ENCODE measurements at regions not wholly inside any gene's neighbourhood (a gene's known extent, or its start where the extent isn't known, plus 50 kb on each side); places are given as distances from the start of the nearest gene placed in this dataset.

DNA sequence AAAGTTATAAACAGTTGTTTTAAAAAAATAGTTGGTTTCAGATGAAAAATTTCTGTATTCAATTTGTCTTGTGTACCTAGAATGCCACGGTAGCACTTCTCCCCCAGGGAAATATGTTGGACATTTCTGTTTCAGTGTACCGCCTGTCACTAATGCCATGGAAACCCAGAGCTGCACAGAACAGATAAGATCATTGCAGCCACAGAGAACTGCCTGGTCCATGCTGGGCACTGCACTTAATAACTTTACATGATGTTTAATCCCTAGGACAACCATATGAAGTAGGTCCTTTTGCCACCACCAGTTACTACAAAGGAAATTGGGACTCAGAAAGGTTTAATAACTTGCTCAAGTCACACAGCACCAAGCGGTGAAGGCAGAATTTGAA, 253.4 kb upstream of the SRRM4 start:
- POLR2A ChIA-PET (ENCODE audit: partially characterized antibody): no interaction called here
- no peak overlapping the region for H2BK15ac ChIP-seq (ENCODE audit: low read length)
- no peak overlapping the region for H4K91ac ChIP-seq (replicated peaks; ENCODE audit: insufficient read length, low read length)
- no peak for FAIRE-seq
- no peaks in the 10 kb centered on the region for H3K23me2 ChIP-seq (ENCODE audit: low read depth, low read length)
- H3K27me3 ChIP-seq (replicated peaks in 1 of 4; ENCODE audit: control insufficient read depth in 3 of 4, extremely low read depth in 1 of 4, insufficient read depth in 3 of 4, low read length in 3 of 4): no peaks in the 10 kb centered on the region
- H4K8ac ChIP-seq (ENCODE audit: extremely low read depth, insufficient read depth, low read length): no peak overlapping the region
- H3K23ac ChIP-seq (ENCODE audit: insufficient read length): no peak overlapping the region
- 86% methylated on average over 3 of the region's 3 CpGs; no CpG with 5 or more reads in 1 of the 2 experiments for whole genome bisulfite sequencing, 2 experiments (ENCODE audit: extremely low coverage in 1 of 2, insufficient coverage in 1 of 2, insufficient read length in 1 of 2, insufficient replicate concordance in 2 of 2, low coverage in 1 of 2, low lambda C conversion rate in 2 of 2, missing lambda C conversion rate in 1 of 2)
- no peak overlapping the region for H2BK120ac ChIP-seq (replicated peaks; ENCODE audit: low read depth, low read length)
- H3K4me1 ChIP-seq (replicated peaks in 1 of 4; ENCODE audit: control insufficient read depth in 3 of 4, insufficient read depth in 4 of 4, low read length in 3 of 4): no peaks in the 10 kb centered on the region
- CTCF ChIA-PET (ENCODE audit: partially characterized antibody): interaction anchor here (1.3 to 1.8 kb wide), 3 partner anchors 11 to 112 kb away, joined by 3 to 5 read pairs (median 4); no protein-coding TSS in a partner anchor
- H2AFZ ChIP-seq (ENCODE audit: low read length): no peak overlapping the region
- H3K79me2 ChIP-seq (ENCODE audit: control insufficient read depth in 1 of 2, insufficient read depth in 2 of 2, low read length in 2 of 2): no peaks in the 10 kb centered on the region
- no peak overlapping the region for H3K9ac ChIP-seq (replicated peaks in 1 of 4; ENCODE audit: extremely low read depth in 1 of 4, low read depth in 3 of 4, low read length in 3 of 4)
- no peak overlapping the region for H3K4ac ChIP-seq (replicated peaks; ENCODE audit: insufficient read length, low read depth, low read length)
- no peaks in the 10 kb centered on the region for H3K79me1 ChIP-seq (ENCODE audit: low read depth, low read length)
- H4K5ac ChIP-seq (ENCODE audit: insufficient read length, low read depth, low read length): no peak overlapping the region
- no peak overlapping the region for H3K4me3 ChIP-seq (ENCODE audit: extremely low read depth in 1 of 4, insufficient read depth in 2 of 4, low read depth in 3 of 4, low read length in 4 of 4)
- no peak overlapping the region for H3K4me2 ChIP-seq (ENCODE audit: insufficient read depth in 1 of 2, low read depth in 2 of 2, low read length in 2 of 2)
- H3K14ac ChIP-seq (ENCODE audit: insufficient read length): no peak overlapping the region
- H3K36me3 ChIP-seq (ENCODE audit: control insufficient read depth in 2 of 4, insufficient read depth in 4 of 4, low read length in 3 of 4): no peaks in the 10 kb centered on the region
- no peak overlapping the region for H3K56ac ChIP-seq (replicated peaks; ENCODE audit: insufficient read length, low read depth, low read length)
- H4K20me1 ChIP-seq (replicated peaks in 1 of 2; ENCODE audit: control insufficient read depth in 1 of 2, insufficient read depth in 2 of 2, low read length in 2 of 2): no peaks in the 10 kb centered on the region
- TF ChIP-seq, protein P1, sequence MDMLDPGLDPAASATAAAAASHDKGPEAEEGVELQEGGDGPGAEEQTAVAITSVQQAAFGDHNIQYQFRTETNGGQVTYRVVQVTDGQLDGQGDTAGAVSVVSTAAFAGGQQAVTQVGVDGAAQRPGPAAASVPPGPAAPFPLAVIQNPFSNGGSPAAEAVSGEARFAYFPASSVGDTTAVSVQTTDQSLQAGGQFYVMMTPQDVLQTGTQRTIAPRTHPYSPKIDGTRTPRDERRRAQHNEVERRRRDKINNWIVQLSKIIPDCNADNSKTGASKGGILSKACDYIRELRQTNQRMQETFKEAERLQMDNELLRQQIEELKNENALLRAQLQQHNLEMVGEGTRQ (IDR thresholded peaks at IDR 0.05; ENCODE audit: low read length): no peak
- TF ChIP-seq, protein P2, sequence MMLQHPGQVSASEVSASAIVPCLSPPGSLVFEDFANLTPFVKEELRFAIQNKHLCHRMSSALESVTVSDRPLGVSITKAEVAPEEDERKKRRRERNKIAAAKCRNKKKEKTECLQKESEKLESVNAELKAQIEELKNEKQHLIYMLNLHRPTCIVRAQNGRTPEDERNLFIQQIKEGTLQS (IDR thresholded peaks at IDR 0.05; ENCODE audit: insufficient read depth, low read depth, low read length): no peak
- DNase-seq (ENCODE audit: low read depth in 1 of 2, low spot score in 2 of 2): no peak
- H2AK5ac ChIP-seq (ENCODE audit: low read depth, low read length): no peak overlapping the region
- H2BK5ac ChIP-seq (ENCODE audit: low read depth, low read length): no peak overlapping the region
- no peak overlapping the region for H2BK12ac ChIP-seq (ENCODE audit: low read depth, low read length)
- H3K18ac ChIP-seq (ENCODE audit: extremely low read depth, low read length): no peak overlapping the region
- H3K9me3 ChIP-seq (ENCODE audit: insufficient read depth in 2 of 2, low read depth in 1 of 2, low read length in 1 of 2): peaks cover 8 to 9% of the 10 kb centered on the region in 2 experiments; a peak in 1 of 4 replicates
- H2BK20ac ChIP-seq (ENCODE audit: low read length): no peak overlapping the region
- H3K27ac ChIP-seq (ENCODE audit: low read depth, low read length): no peak overlapping the region
